ENCODE measurements at regions not wholly inside any gene's neighbourhood (a gene's known extent, or its start where the extent isn't known, plus 50 kb on each side); places are given as distances from the start of the nearest gene placed in this dataset.
"Not testable (repeated sequence)": the region's sequence is repeated elsewhere in the genome, so short reads cannot be mapped to it uniquely, and the experiment has no call there.

- DNase-seq (ENCODE audit: low read depth in 2 of 2) = no peak
Measured at GRCh38 chr13:24563087-24563486, 50.5 kb upstream of the PARP4 start.

GRCh38 chr13:24563971-24564370 lies 51.4 kb upstream of the PARP4 start:
- DNase-seq (ENCODE audit: low read depth in 2 of 2) = not testable (repeated sequence)

GRCh38 chr13:24564881-24565280 lies 52.3 kb upstream of the PARP4 start:
- no peak for DNase-seq (ENCODE audit: low read depth in 2 of 2)

GRCh38 chr13:24567593-24567992 lies 55.0 kb upstream of the PARP4 start:
- DNase-seq (ENCODE audit: low read depth in 2 of 2) = not testable (repeated sequence)

- DNase-seq (ENCODE audit: low read depth in 2 of 2) = no peak
Measured at GRCh38 chr13:24574847-24575246, 62.3 kb upstream of the PARP4 start.

GRCh38 chr13:24580315-24580714 lies 67.7 kb upstream of the PARP4 start:
- peak in 1 of 2 donors; percentile 7 for DNase-seq (ENCODE audit: low read depth in 2 of 2)

- not testable (repeated sequence) for DNase-seq (ENCODE audit: low read depth in 2 of 2)
Measured at GRCh38 chr13:24581578-24581977, 69.0 kb upstream of the PARP4 start.

GRCh38 chr13:24591697-24592096 lies 79.1 kb upstream of the PARP4 start:
- not testable (repeated sequence) for DNase-seq (ENCODE audit: low read depth in 2 of 2)

GRCh38 chr13:24597906-24598670 lies 82.1 kb upstream of the ATP12A start:
- not testable (repeated sequence) for DNase-seq (ENCODE audit: low read depth in 2 of 2)

- not testable (repeated sequence) for DNase-seq (ENCODE audit: low read depth in 2 of 2)
Measured at GRCh38 chr13:24599019-24599791, 81.0 kb upstream of the ATP12A start.

- peak; percentile 66 to 80 for DNase-seq (ENCODE audit: low read depth in 2 of 2)
Measured at GRCh38 chr13:24605923-24606372, 74.3 kb upstream of the ATP12A start.

- no peak for DNase-seq (ENCODE audit: low read depth in 2 of 2)
Measured at GRCh38 chr13:24606486-24607170, 73.6 kb upstream of the ATP12A start.

GRCh38 chr13:24610956-24611355 lies 69.3 kb upstream of the ATP12A start:
- DNase-seq (ENCODE audit: low read depth in 2 of 2) = no peak

GRCh38 chr13:24612726-24613125 lies 67.5 kb upstream of the ATP12A start:
- no peak for DNase-seq (ENCODE audit: low read depth in 2 of 2)

- no peak for DNase-seq (ENCODE audit: low read depth in 2 of 2)
Measured at GRCh38 chr13:24613128-24613527, 67.1 kb upstream of the ATP12A start.

GRCh38 chr13:24613755-24614154 lies 66.5 kb upstream of the ATP12A start:
- no peak for DNase-seq (ENCODE audit: low read depth in 2 of 2)

GRCh38 chr13:24614306-24615080 lies 65.7 kb upstream of the ATP12A start:
- no peak for DNase-seq (ENCODE audit: low read depth in 2 of 2)

- DNase-seq (ENCODE audit: low read depth in 2 of 2) = no peak
Measured at GRCh38 chr13:24615114-24615513, 65.1 kb upstream of the ATP12A start.

- no peak for DNase-seq (ENCODE audit: low read depth in 2 of 2)
Measured at GRCh38 chr13:24615911-24616472, 64.2 kb upstream of the ATP12A start.

GRCh38 chr13:24616514-24616913 lies 63.7 kb upstream of the ATP12A start:
- no peak for DNase-seq (ENCODE audit: low read depth in 2 of 2)

Data from dermis microvascular lymphatic vessel endothelial cell (primary cell).